HG02973 (cell line): ENCODE measurements at regions not wholly inside any gene's neighbourhood (a gene's known extent, or its start where the extent isn't known, plus 50 kb on each side); places are given as distances from the start of the nearest gene placed in this dataset.

ENCODE experiments used
- ATAC-seq: cut with Tn5 transposase; IDR thresholded peaks from one replicate; pipeline ENCODE4 v1.9.1; 2021; ENCODE audit warnings: moderate library complexity; ENCODE audit not compliant: unreplicated experiment

DNA sequence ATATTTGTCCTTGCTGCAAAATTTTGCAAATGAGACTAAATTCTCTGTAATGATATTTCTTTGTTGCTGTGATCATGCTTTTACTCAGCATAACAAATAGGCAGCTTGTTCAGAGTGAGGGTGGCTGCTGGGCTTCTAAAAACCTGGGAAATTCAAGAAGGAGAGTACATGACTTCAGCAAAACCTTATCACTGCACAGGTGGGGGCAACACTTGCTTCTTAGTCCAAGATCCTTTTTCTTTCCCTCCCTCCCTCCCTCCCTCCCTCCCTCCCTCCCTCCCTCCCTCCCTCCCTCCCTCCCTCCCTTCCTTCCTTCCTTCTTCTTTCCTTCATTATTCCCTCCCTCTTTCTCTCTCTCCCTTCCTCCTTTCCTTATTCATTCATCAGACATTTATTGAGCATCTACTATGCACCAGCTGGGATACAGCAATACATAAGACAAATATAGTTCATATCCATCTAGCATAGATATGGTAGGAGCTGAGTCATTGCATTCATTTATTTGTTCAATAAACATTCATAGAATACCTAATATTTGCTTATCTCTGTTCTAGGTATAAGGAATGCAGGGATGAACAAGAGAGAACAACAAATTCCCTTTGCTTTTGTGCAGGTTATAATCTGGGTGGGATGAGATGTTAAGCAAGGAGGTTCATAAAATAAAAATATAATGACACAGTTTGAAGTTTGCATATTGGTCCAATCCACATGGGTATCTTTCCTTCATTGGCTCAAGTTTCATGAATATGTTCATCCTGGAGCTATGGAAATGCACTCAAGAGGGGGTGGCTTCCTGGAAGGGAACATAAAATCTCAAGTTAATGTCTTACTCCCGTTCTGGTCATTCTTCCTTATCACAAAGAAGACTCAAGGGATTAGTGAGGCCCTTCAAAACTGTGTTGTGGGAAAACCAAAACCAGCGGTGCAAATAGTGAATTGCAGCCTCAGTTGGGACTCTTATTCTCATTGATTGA, 210.7 kb downstream of the PDCD6IP start:
- no peak for ATAC-seq

DNA sequence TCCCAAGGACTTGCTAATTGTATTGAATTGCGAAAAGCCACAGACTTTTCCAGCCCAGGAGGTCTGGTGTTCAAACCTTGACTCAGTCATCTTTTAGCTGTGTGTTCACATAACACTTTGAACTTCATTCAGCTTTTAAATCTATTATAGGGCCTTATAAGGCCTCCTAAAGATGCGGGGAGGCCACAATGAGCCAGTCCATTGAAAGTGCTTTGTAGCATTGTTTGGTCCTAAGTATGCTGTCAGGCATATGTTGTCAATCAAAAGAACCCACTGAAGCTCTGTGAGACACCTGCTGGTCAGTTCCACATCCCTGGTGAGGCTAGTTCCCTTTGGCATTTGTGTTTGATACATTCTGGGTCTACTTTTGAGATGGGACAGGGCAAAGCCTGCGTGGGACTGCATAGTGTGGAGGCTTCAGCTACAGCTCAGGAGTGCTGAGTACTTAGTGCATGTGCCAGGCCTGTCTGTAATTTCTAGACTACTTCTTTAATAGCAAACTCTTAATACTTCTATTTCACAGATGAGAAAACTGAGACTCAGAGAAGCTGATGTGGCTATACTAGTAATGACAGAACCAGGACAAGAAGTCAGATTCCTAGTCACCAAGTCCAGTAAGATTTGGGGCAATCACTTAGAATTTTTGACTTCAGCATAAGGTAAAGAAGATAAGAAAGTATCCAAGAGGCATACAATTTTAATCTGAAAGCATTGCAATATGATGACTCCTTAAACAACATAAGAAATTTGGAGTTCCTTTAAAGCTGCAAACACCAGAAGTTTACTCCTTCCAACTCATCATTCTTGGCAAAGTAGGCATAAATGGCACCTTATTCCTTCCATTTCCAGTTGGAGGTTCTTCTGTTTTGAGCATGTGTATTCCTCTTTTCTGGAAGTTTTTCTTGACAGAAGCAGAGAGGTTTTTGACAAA, 213.0 kb downstream of the PDCD6IP start:
- ATAC-seq: no peak

DNA sequence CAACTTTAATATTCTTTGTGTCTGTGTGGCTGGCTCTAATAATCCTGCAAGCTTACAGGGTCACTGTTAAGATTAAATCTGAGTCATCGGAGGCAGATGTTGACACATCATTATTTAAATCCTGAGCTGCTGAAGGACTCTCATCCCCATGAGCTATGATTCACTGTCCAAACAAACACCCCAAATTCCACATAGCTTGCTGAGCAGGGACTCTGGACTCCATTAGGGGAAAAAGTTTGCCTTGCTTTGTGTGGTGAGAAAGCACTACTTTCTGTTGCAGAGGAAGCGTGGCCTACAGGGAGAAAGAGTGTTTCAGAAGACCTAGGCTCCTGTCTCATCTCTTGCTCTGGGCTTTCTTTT, 213.7 kb downstream of the PDCD6IP start:
- no peak for ATAC-seq

DNA sequence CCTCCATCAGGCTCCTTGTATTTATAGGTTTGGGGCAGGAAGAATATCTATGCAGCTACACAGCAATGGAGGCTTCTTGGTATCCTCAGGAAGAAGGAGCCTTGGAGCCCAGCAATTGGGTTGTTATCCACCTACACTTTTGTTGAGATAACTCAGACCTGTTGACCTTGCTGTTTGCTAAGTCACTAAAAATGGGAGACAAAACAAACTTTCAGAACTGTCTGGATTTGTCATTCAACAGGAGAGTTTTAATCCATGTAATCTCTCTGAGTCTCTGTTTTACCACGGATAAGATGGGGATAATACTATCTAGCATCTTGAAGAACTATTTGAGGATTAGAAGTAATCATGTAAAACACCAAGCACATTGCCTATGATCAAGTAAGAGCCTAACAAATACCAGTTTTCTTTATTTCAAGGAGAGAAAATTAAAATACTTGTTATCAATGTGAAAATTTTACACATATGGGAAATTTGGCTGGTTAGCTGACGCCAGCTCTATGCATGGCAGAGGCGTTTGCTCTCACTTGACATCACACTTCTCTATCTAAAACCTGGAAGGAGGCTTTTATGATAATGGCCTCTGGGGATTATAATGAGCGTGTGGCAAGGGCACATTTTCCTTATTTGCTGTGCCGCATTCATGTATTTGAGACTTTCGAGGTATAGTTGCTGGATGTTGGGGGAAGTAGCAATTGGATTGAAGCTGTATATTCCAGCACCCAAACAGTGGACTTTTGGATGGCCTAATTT, 215.6 kb downstream of the PDCD6IP start:
- ATAC-seq: no peak

DNA sequence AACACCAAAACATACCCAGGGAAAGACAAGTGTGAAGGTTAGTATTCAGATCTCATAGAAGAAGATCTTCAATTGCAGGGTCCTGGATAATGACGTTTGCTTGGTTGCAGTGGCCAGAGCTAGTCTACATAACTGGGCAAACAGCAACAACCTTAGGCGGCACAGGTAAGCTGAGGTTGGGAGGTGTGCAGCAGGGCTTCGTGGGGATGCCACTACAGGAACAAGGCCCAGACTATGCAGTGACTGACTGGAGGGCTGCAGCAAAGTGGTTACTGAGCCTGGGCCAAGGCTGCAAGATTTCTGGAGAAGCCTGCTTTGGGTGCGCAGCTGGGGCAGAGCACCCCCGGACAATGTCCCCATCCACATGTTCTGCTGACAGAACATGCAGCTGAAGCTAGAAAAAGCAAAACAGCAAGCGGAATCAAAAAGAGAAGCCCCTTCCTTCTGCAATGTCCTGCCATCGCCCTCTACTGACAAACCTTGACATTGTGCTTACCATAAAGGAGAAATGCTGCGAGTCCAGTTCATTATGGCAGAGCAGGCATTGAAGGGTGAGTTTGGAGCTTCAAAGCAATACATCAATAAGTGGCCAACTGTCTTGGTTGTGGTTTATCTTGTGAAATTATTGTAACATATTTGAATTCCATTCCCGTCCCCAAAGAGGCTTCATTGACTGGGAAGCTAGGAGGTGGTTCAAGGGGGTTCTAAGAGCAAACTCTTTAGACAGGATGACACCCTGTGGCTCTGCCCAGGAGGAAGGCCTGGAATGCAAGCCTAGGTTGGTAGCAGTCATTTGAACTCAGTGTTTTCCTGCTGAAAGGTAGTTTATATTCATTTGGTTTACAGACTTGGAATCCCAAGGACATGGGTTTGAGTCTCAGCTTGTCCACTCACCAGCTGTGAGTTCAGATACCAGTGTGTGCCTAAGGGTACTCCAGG, 217.0 kb downstream of the PDCD6IP start:
- no peak for ATAC-seq

DNA sequence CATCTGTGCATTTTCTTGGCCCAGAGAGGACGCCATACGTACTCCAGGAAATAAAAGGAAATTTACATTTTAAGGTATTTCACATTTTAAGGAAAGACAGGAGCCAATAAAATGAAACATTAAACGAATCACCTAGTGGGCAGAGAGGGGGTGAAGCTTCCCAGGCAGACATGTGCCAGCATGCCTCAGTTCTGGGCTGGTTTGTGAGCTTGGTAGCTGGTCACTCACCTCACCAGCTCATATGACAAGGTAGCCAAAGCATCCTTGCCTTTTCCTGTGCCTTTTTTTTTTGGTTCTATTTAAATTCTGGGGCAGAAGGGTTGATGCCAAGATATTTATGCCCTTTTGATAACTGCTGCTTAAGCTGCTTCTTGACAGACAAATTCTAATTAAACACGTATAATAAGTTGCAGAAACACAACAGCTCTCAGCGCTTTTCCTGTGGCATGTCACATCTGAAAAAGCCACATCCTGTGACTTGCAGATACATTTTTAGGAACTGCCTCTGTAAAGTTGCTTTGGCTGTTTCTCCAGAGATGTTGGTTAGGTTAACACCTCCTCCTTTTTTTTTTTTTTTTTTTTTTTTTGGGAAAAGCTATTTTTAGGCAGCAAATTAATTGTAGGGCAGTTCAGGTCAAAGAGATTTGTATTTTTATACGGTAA, 218.6 kb downstream of the PDCD6IP start:
- ATAC-seq: no peak

DNA sequence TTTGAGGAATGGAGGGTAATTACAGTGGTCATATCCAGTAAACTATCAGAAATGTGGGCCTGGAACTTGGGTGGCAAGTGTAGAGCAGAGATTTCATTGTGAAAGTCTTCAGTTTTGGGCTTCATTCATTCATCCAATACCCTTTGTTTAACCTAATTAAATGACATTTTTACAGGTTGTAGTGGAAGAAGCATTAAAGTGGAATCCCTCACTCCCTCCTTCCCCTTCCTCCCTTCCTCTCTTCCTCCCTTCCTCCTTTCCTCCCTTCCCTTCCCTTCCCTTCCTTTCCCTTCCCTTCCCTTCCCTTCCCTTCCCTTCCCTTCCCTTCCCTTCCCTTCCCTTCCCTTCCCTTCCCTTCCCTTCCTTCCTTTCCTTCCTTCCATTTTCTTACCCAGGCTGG, 219.3 kb downstream of the PDCD6IP start:
- no peak for ATAC-seq

DNA sequence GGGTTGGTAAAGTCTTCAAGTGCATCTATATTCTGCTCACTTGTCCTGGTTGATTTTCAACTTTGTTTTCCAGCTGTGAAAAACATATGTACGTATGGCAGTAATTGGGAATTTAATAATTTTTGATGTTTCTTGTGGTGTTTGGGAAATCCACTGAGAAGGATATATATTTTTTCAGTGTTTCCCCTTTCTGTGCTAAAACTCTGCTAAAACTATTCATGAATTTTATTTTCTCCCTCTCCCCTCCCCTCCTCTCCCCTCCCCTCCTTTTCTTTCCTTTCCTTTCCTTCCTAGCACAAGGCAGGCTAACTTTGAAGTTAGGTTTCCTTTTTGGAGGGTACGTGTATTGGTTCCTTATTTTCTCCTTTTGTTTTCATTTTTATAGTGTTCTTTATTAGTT, 220.7 kb downstream of the PDCD6IP start:
- ATAC-seq: no peak

DNA sequence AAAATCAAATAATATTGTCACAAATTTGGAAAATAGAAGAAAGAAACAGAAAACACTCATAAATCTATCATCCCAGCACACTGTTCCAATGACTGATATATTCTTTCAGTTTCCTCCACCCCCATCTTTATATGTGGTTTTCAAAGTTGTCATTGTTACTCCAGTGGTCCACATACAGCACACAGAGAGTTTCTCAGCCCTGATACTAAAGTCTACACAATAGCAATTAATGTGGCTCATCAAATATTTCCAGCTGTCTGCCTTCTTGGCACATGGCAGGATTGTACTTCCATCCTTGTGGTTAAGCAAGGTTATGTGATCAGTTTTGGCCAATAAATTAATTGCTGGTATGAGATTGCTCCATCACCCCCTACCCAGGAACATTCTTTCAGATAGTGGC, 221.7 kb downstream of the PDCD6IP start:
- ATAC-seq: no peak

DNA sequence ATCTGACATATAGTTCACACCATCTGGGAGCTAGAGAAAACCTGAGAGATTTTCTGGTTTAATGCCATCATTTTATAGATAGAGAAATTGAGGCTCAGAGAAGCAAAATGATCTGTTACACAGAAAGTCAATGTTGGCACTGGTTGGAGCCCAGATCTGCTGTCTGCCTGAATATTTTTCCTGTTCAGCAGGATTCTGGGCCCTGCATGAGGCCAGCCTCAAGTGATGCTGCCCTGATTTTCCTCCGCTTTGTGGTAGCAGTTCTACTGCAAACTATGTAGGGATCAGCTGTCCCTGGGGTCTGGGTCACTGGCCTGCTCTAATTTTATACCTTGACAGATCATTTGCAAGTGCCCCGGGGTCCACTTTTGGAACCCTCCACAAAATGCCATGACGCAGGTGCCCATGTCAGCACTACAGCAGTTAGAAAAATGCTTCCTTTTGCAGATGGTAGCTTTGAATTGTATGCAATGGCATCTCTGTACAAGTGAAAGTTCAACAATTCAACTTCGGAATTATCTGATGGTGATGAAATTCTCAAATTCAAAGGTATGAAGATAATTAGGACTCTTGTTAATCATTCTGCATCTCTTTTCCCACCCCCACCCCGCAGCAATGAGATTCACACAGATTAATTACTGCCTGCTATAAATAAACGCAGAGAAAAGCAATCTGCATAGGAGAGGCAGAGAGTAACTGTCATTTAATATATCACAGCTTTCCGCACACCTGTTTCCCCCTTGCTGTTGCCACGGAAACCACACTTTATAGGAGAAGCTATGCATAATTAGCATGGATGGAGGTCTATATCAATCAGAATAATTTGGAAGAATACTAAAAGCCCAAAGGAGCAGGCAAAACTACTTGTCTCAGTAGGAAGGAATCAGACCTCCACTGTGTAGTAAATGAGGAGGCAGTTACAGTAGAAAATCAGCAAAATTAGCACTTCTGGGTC, 222.6 kb downstream of the PDCD6IP start:
- no peak for ATAC-seq

DNA sequence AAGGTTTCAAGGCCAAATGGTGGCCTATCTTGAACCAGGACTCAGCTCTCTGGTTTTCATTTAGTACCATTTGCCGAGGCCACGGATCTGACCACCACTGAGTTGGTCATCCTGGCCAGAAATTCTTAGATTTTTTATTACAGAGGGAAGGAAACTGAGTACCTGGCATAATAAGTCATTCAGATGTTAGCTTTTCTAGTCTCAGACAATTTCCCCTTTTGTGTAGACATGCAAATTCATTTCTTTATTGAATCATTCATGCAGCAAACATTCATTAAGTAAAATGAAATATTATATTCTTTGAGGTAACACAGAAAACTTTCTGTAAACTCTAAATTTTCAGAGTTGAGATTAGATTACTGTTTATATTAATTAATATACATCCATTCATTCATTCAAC, 223.7 kb downstream of the PDCD6IP start:
- no peak for ATAC-seq

DNA sequence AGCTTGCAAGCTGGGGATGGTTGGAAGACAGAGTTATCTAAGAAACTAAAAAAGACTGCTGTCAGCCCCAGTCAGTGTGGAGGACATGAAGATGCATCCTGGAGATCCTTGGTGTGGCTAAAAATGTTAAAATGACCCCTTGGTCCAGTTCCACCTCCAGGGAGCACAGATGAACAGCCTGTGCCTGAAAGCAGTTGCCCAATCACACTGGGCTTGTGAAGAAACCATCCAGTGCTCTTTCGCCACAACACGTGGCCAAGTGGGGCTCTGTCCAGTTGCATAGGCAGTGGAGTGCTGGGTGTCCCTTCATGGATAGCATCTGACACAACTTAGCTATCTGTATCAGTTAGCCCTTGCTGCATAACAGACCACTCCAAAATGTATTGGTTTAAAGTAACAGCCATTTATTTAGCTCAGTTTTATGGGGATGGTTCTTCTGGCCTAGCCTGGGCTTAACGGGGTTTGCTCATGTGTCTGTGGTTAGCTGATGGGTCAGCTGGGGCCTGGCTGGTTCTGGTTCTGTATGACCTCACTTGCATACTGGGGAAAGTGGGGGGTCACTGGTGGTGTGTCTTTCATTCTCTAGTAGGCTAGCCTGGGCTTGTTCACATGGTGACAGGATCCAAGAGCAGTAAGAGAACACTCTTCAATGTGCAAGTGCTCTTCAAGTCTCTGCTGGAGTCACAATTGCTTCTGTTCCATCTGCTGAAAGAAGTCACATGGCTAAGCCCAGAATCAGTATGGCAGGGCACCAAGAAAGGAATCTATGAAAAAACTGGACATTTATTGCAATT, 226.2 kb downstream of the PDCD6IP start:
- ATAC-seq: no peak

DNA sequence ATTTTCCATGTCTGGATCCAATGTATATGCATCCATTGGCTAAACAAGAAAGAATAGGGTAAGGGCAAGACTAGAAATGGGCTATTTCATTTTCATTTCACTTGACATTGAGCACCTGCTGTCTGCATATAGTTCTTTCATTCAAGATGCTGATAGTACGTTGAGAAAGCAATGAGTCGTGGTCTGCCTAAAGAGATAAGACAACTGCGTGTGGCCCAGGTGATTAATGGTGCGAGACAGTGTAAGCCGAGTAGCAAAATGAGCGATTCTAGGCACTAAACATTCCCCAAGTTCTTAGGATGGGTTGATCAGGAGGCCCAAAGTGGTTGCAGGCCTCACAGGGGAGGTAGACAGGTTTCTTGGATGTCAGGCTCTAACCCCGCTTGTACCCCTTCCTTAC, 235.4 kb downstream of the PDCD6IP start:
- ATAC-seq: no peak

DNA sequence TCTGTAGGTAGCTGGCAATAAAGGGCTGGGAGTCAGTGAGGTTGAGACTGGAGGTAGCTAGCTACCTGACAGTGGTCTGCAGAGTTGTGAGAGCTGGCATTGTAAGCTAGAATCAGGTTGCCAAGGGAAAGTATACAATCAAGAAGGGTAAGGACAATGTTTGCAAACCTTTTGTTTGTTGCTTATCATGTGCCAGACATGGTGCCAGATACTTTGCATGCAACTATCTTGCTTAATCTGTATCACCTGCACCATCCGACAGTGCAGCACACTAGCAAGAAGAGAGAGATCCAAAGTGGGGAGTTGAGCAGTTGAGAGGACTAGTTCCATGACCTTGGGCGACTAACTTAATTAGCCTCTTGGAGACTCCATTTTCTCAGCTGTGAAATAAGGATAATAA, 236.4 kb downstream of the PDCD6IP start:
- no peak for ATAC-seq

DNA sequence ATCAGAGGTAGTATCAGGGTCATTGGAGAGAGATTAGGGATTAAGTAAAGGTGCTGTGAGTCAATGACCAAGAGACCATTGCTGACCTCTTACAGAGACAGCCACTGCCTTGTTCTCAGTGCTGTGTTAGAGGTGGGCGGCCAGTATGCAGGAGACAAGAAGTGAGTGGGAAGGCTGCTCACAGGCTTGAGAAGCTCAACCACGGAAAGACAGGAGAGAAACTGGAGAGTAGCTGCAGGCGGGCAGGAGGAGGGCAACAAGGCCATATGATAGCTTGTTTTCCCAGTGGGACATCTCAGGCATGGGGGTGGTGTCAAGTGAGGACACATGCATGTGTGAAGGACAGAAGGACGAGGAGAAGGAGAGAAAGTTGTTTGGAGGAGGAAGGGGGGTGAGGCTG, 237.3 kb downstream of the PDCD6IP start:
- ATAC-seq: no peak

DNA sequence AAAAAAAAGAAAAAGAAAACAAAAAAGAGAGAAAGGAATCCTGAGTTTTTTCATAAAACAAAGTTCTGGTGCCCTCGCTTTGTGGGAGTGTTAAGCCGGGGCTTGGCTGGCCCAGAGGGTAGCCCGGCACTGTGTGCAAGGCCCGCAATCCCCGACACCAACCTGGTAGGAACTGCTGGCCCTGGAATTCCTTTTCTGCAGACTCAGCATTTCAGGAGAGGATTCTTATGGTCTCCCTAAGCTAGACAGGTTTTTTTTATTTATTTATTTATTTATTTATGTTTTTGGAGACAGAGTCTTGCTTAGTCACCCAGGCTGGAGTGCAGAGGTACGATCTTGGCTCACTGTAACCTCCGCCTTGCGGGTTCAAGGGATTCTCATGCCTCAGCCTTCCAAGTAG, 238.8 kb downstream of the PDCD6IP start:
- ATAC-seq: no peak

DNA sequence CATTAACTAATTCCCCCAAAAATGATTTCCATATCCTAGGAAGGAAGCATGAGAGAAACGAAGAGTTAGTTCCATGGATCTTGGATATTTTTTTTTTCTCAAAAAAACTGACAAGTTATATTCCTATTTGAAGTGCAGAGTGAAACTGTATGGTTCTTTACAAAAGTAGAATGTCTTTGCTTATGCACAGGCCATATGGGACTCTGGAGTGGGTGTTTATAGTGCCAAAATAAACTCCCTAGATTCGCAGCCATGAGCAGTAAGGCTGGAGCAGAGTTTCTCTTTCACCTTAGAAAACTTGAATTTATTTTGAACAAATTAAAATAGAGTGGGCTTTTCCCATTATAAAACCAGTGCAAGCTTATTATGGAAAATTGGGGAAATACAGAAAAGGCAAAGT, 239.7 kb downstream of the PDCD6IP start:
- ATAC-seq: no peak

DNA sequence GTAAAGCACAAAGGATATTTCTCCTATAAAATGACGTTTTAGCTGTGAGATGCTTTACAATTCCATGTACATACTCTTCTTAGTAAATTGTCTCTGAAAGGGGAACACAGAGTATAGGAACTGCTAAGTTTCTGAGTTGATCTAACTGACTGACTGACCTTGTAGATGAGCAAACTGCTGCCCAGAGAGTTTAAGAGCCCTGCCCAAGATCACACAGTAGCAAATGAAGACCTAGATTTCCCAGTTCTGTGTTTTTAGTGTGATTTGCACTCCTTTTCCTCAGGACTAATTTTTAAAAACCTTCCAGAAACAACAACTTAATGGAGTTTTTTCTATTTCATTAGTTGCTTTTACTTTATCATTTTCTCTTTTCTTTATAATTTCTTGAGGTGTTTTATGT, 247.7 kb downstream of the PDCD6IP start:
- no peak for ATAC-seq
